Panc1 (cell line): ENCODE measurements at regions not wholly inside any gene's neighbourhood (a gene's known extent, or its start where the extent isn't known, plus 50 kb on each side); places are given as distances from the start of the nearest gene placed in this dataset.

Experiments used
- TCF7L2 ChIP-seq: IDR thresholded peaks from 2 replicates; pipeline ENCODE4 v1.6.1; 2011; ENCODE audit warnings: mild to moderate bottlenecking, low read depth, low read length, inconsistent platforms
- TF ChIP-seq, protein P1 (sequence below): fragments of 450-650 bp; IDR thresholded peaks from 2 replicates; pipeline ENCODE4 v1.5.1; 2017; ENCODE audit warnings: mild to moderate bottlenecking
- TF ChIP-seq, protein P2 (sequence below), 2 experiments: IDR thresholded peaks; 2 replicates each; pipeline ENCODE4 v1.6.1; 2011 to 2012; ENCODE audit warnings: low read depth in 2 of 2, control low read depth in 1 of 2, low read length in 1 of 2, mild to moderate bottlenecking in 1 of 2, moderate library complexity in 1 of 2; ENCODE audit not compliant: insufficient read depth in 1 of 2

DNA sequence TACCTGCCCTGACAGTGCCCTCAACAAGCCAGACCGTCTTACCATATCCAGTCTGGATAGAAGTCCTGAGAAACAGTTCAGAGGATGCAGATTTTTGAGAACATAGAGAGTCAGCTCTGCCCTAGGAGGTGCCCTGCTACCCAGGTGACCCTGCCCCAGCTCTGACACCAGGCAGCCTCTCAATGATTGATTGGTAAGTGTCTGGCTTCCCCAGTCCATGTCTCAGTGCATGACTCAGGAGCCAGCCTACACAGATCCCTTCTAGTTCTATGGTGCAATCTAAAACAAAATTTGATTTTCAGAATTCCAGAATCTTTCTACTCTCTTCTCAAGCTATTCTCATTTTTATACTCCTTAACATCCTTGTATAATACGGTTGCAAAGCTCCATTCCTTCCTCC, 292.1 kb downstream of the VPS13C start:
- TF ChIP-seq, protein P1, sequence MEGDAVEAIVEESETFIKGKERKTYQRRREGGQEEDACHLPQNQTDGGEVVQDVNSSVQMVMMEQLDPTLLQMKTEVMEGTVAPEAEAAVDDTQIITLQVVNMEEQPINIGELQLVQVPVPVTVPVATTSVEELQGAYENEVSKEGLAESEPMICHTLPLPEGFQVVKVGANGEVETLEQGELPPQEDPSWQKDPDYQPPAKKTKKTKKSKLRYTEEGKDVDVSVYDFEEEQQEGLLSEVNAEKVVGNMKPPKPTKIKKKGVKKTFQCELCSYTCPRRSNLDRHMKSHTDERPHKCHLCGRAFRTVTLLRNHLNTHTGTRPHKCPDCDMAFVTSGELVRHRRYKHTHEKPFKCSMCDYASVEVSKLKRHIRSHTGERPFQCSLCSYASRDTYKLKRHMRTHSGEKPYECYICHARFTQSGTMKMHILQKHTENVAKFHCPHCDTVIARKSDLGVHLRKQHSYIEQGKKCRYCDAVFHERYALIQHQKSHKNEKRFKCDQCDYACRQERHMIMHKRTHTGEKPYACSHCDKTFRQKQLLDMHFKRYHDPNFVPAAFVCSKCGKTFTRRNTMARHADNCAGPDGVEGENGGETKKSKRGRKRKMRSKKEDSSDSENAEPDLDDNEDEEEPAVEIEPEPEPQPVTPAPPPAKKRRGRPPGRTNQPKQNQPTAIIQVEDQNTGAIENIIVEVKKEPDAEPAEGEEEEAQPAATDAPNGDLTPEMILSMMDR, result no peak
- TF ChIP-seq TCF7L2, result no peak
- TF ChIP-seq, protein P2, sequence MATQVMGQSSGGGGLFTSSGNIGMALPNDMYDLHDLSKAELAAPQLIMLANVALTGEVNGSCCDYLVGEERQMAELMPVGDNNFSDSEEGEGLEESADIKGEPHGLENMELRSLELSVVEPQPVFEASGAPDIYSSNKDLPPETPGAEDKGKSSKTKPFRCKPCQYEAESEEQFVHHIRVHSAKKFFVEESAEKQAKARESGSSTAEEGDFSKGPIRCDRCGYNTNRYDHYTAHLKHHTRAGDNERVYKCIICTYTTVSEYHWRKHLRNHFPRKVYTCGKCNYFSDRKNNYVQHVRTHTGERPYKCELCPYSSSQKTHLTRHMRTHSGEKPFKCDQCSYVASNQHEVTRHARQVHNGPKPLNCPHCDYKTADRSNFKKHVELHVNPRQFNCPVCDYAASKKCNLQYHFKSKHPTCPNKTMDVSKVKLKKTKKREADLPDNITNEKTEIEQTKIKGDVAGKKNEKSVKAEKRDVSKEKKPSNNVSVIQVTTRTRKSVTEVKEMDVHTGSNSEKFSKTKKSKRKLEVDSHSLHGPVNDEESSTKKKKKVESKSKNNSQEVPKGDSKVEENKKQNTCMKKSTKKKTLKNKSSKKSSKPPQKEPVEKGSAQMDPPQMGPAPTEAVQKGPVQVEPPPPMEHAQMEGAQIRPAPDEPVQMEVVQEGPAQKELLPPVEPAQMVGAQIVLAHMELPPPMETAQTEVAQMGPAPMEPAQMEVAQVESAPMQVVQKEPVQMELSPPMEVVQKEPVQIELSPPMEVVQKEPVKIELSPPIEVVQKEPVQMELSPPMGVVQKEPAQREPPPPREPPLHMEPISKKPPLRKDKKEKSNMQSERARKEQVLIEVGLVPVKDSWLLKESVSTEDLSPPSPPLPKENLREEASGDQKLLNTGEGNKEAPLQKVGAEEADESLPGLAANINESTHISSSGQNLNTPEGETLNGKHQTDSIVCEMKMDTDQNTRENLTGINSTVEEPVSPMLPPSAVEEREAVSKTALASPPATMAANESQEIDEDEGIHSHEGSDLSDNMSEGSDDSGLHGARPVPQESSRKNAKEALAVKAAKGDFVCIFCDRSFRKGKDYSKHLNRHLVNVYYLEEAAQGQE (IDR thresholded peaks at IDR 0.05; ENCODE audit: insufficient read depth in 1 of 2, low read depth in 2 of 2, low read length in 1 of 2), result no peak
